ENCODE measurements at regions not wholly inside any gene's neighbourhood (a gene's known extent, or its start where the extent isn't known, plus 50 kb on each side); places are given as distances from the start of the nearest gene placed in this dataset.

GRCh38 chr2:51986101-51986500 lies 954.2 kb upstream of the NRXN1 start:
- no peaks in the 10 kb centered on the region for H3K27me3 ChIP-seq (ENCODE audit: control insufficient read depth, low read length)
- H3K4me3 ChIP-seq (ENCODE audit: low read length): no peak overlapping the region
- no peaks in the 10 kb centered on the region for H3K36me3 ChIP-seq (ENCODE audit: control insufficient read depth, low read length)
- H3K79me2 ChIP-seq (ENCODE audit: control insufficient read depth, low read length): no peaks in the 10 kb centered on the region
- no peaks in the 10 kb centered on the region for H3F3A ChIP-seq (ENCODE audit: control insufficient read depth, insufficient read depth)
- H4K20me1 ChIP-seq (ENCODE audit: control insufficient read depth, insufficient read depth, low read depth, low read length): no peaks in the 10 kb centered on the region
- no peaks in the 10 kb centered on the region for H3K9me3 ChIP-seq (ENCODE audit: control insufficient read depth, insufficient read depth, low read length)
- TF ChIP-seq CTCF (IDR thresholded peaks at IDR 0.05; ENCODE audit: low read depth, low read length, poor library complexity, severe bottlenecking): no peak
- no peak for TF ChIP-seq EZH2phosphoT487 (IDR thresholded peaks at IDR 0.05; ENCODE audit: borderline replicate concordance, low read length)
- H3K9me2 ChIP-seq (replicated peaks; ENCODE audit: control insufficient read depth, low read length): no peaks in the 10 kb centered on the region
- H3K4me1 ChIP-seq (ENCODE audit: control insufficient read depth, low read length): no peaks in the 10 kb centered on the region
- no peak overlapping the region for H3K4me2 ChIP-seq (ENCODE audit: low read length)
- H3K27ac ChIP-seq (ENCODE audit: low read depth, low read length): no peak overlapping the region

DNA sequence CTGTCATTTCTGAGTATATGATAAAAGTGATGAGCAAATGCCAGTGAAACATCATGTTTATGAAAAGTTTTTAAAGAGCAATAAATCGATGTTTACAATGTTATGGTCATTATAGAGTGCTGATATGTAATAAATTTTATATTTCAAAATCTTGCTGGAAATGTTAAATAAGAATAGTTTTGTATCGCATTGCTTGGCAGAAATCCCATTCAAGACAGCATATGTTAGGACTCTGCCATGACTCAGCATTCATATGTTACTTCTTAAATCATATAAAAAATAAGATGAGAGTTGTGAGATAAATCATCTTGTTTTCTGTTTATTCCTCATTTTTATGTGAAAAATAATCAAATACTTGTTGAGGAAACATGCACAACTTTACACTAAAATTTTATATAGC lies 949.9 kb upstream of the NRXN1 start:
- no peak overlapping the region for H3K4me3 ChIP-seq (ENCODE audit: low read length)
- no peaks in the 10 kb centered on the region for H3K4me1 ChIP-seq (ENCODE audit: control insufficient read depth, low read length)
- no peaks in the 10 kb centered on the region for H3K9me3 ChIP-seq (ENCODE audit: control insufficient read depth, insufficient read depth, low read length)
- no peaks in the 10 kb centered on the region for H3K36me3 ChIP-seq (ENCODE audit: control insufficient read depth, low read length)
- no peaks in the 10 kb centered on the region for H3K79me2 ChIP-seq (ENCODE audit: control insufficient read depth, low read length)
- TF ChIP-seq CTCF (IDR thresholded peaks at IDR 0.05; ENCODE audit: low read depth, low read length, poor library complexity, severe bottlenecking) (no peak), EZH2phosphoT487 (IDR thresholded peaks at IDR 0.05; ENCODE audit: borderline replicate concordance, low read length) (no peak)
- H3K9me2 ChIP-seq (replicated peaks; ENCODE audit: control insufficient read depth, low read length): no peaks in the 10 kb centered on the region
- no peaks in the 10 kb centered on the region for H3K27me3 ChIP-seq (ENCODE audit: control insufficient read depth, low read length)
- no peaks in the 10 kb centered on the region for H4K20me1 ChIP-seq (ENCODE audit: control insufficient read depth, insufficient read depth, low read depth, low read length)
- no peak overlapping the region for H3K27ac ChIP-seq (ENCODE audit: low read depth, low read length)
- H3K4me2 ChIP-seq (ENCODE audit: low read length): no peak overlapping the region
- H3F3A ChIP-seq (ENCODE audit: control insufficient read depth, insufficient read depth): no peaks in the 10 kb centered on the region

DNA sequence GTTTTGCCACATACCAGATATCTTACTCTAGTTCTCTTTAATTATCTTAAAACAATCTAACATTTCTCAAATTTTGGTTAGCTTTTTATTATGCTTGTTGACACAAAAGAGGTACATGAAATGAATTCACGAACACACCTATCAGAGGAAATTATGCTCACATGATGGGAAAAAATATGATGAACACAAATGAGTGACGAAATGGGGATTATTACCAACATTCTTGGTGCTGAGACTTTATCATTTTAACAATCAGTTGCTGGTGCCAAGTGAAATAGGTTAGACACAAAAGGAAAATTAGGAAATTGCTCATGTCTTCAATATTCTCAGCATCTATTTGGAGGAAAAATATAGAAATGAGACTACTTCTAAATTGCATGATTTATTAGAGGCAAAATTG lies 944.7 kb upstream of the NRXN1 start:
- Histone ChIP-seq H3K9me2 (replicated peaks; ENCODE audit: control insufficient read depth, low read length) (no peaks in the 10 kb centered on the region), H3K4me2 (ENCODE audit: low read length) (no peak overlapping the region), H4K20me1 (ENCODE audit: control insufficient read depth, insufficient read depth, low read depth, low read length) (no peaks in the 10 kb centered on the region), H3K4me3 (ENCODE audit: low read length) (no peak overlapping the region), H3K79me2 (ENCODE audit: control insufficient read depth, low read length) (no peaks in the 10 kb centered on the region), H3K27ac (ENCODE audit: low read depth, low read length) (no peak overlapping the region), H3K36me3 (ENCODE audit: control insufficient read depth, low read length) (no peaks in the 10 kb centered on the region), H3K27me3 (ENCODE audit: control insufficient read depth, low read length) (no peaks in the 10 kb centered on the region), H3F3A (ENCODE audit: control insufficient read depth, insufficient read depth) (no peaks in the 10 kb centered on the region), H3K9me3 (ENCODE audit: control insufficient read depth, insufficient read depth, low read length) (no peaks in the 10 kb centered on the region), H3K4me1 (ENCODE audit: control insufficient read depth, low read length) (no peaks in the 10 kb centered on the region)
- TF ChIP-seq CTCF (IDR thresholded peaks at IDR 0.05; ENCODE audit: low read depth, low read length, poor library complexity, severe bottlenecking) (no peak), EZH2phosphoT487 (IDR thresholded peaks at IDR 0.05; ENCODE audit: borderline replicate concordance, low read length) (no peak)

DNA sequence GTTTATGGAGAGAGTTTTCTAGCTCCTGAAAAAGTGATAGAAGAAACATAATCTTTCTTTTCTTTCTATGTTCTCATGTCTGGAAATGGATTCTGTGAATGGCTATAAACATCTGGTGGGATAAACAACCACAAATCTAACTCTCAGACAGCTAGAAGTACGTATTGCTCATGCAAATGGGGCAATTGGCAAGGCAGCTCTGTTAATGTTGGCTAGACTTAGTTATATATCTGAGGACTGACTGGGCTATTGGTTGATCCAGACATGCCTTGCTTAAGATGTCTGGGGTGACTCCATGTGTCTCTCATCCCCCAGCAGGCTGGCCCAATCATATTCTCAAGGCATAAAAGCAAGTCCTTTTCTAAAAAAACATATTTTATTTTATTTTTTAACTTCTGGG lies 939.2 kb upstream of the NRXN1 start:
- Histone ChIP-seq H3K9me2 (replicated peaks; ENCODE audit: control insufficient read depth, low read length) (no peaks in the 10 kb centered on the region), H3K4me1 (ENCODE audit: control insufficient read depth, low read length) (no peaks in the 10 kb centered on the region), H3K36me3 (ENCODE audit: control insufficient read depth, low read length) (no peaks in the 10 kb centered on the region), H3K27me3 (ENCODE audit: control insufficient read depth, low read length) (no peaks in the 10 kb centered on the region), H3K27ac (ENCODE audit: low read depth, low read length) (no peak overlapping the region), H3K4me3 (ENCODE audit: low read length) (no peak overlapping the region), H4K20me1 (ENCODE audit: control insufficient read depth, insufficient read depth, low read depth, low read length) (no peaks in the 10 kb centered on the region), H3K79me2 (ENCODE audit: control insufficient read depth, low read length) (no peaks in the 10 kb centered on the region), H3F3A (ENCODE audit: control insufficient read depth, insufficient read depth) (no peaks in the 10 kb centered on the region), H3K4me2 (ENCODE audit: low read length) (no peak overlapping the region), H3K9me3 (ENCODE audit: control insufficient read depth, insufficient read depth, low read length) (no peaks in the 10 kb centered on the region)
- TF ChIP-seq EZH2phosphoT487 (IDR thresholded peaks at IDR 0.05; ENCODE audit: borderline replicate concordance, low read length) (no peak), CTCF (IDR thresholded peaks at IDR 0.05; ENCODE audit: low read depth, low read length, poor library complexity, severe bottlenecking) (no peak)

Data from DOHH2 (cell line).